GM18861 (cell line): ENCODE measurements at regions not wholly inside any gene's neighbourhood (a gene's known extent, or its start where the extent isn't known, plus 50 kb on each side); places are given as distances from the start of the nearest gene placed in this dataset.

Source experiments
- ATAC-seq: cut with Tn5 transposase; IDR thresholded peaks from one replicate; pipeline ENCODE4 v1.9.1; 2021; ENCODE audit not compliant: unreplicated experiment

DNA sequence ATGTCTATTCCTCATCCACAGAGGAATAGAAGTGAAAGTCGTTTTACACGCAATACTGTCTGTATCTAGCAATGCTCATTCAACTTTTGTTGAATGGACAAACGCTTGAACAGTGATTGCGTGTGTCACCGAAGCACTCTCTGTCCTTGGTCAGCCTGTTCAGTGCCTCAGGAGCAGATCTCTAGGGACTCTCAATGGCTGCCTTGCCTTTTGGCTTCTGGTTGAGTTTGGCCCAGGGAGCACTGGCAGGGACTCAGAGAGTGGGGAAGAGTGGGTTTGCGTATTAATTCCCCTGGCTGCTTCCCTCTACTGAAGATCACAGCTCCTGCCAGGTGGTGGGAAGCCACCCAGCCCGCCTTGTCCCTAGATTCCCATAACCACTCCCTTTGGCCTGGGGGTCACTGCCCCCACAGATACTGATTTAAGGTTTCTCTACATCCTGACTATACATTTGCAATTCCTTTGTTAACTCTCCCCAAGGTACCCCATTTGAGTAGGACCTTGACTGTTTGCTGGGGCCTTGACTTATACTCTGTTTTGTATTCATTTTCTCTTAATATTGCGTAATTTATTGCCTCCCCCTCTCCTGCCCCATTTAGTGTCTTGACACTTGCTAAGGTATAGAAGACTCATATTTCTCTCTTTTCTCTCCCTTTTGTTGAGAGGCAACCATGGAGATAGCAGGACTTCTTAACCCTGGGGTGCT, 61.7 kb upstream of the USP24 start:
- no peak for ATAC-seq

GRCh38 chr1:55275941-55276341, 60.8 kb upstream of the USP24 start:
- ATAC-seq, result no peak

DNA sequence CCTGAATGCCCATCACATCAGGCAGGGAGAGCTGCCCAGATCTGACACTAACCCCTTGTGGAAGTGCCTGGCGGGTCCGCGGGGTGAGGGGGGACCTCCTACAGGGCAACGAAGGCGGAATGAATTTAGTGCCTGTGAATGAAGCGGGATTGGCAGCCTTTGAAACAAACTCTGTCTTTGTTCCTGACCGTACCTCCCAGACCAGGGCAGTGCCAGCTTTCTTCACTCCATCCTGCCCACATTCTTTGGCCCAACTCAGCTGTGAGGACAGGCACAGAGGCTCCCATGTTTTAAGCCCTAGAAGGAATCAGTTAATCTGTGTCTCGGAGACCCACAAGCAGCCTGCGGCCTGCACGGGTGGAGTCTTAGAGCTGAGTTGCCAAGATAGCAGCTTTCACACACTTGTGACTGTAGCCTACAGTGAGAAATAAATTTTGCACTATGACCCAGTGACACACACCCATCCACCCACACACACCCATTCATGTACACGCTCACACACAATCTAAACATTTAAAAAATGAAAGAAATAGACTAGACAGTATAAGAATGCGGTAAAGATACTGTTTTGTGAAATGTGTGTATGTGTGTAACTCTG, 60.1 kb upstream of the USP24 start:
- ATAC-seq, result no peak

DNA sequence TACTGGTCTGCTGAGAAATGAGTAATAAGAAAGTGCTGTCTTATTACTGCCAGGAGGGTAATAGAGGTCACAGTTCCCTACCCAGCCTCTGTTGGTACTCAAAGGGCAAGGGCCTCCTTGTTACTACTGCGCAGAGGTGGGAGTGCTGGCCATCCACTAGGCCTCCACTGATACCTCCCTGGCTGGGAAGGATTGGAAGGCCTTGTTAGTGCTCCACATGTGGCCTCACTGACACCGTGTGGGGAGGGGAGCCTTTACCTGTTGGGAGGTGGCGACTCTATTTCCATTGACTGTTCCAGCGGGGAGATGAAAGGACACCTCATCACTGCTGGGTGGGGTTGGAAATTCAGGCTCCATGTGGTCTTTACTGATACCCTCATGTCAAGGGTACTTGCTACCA, 57.8 kb upstream of the USP24 start:
- ATAC-seq, result no peak
